GM20000 (cell line): ENCODE measurements at regions not wholly inside any gene's neighbourhood (a gene's known extent, or its start where the extent isn't known, plus 50 kb on each side); places are given as distances from the start of the nearest gene placed in this dataset.
"Not testable (repeated sequence)": the region's sequence is repeated elsewhere in the genome, so short reads cannot be mapped to it uniquely, and the experiment has no call there.

ENCODE experiments used
- DNase-seq: peaks from one replicate; pipeline ENCODE4 v3.0.0; 2012; ENCODE audit warnings: low spot score
- TF ChIP-seq, protein P1 (sequence below): IDR thresholded peaks from 2 replicates; pipeline ENCODE4 v1.5.1; 2012; ENCODE audit warnings: mild to moderate bottlenecking, control low read depth; ENCODE audit errors: extremely low read depth, missing control alignments

- DNase-seq, result no peak
- TF ChIP-seq, protein P1, sequence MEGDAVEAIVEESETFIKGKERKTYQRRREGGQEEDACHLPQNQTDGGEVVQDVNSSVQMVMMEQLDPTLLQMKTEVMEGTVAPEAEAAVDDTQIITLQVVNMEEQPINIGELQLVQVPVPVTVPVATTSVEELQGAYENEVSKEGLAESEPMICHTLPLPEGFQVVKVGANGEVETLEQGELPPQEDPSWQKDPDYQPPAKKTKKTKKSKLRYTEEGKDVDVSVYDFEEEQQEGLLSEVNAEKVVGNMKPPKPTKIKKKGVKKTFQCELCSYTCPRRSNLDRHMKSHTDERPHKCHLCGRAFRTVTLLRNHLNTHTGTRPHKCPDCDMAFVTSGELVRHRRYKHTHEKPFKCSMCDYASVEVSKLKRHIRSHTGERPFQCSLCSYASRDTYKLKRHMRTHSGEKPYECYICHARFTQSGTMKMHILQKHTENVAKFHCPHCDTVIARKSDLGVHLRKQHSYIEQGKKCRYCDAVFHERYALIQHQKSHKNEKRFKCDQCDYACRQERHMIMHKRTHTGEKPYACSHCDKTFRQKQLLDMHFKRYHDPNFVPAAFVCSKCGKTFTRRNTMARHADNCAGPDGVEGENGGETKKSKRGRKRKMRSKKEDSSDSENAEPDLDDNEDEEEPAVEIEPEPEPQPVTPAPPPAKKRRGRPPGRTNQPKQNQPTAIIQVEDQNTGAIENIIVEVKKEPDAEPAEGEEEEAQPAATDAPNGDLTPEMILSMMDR, result no peak
These were observed 303.7 kb upstream of the RRP15 start for GRCh38 chr1:217981430-217981829.

DNA sequence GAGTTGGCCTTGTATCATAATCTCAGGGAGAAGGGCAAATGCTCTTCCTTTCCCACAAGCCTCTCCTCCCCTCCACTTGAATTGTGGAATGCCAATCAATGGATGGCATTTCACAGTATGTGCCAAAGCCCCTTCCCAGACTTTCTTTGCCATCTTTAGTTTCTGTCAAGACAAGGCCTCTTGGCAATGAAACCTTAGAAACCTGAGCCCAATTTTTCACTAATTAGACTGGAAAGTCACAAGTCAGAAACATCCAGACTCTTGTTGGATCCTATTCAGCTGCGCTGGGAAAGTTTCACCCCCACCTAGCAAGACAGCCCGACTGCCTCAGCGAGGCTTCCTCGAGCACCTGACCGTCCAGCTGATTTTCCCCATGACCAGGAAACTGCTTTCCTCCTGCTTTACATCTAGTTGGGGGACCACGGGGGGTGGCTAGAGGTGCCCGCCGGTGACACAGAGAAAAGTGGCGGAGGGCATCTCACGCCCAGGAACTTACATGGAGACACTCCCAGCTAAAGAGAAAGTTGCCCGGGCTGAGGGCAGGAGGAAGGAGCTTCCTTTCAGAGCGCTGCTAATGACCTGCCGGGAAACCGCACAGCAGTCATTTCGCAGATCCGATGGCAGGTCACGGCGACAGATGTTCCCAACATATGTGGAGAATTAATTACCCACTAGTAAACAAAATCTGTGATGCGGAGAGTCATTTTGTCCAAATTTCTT is 302.6 kb upstream of the RRP15 start:
- DNase-seq, result no peak
- TF ChIP-seq, protein P1, result no peak

DNA sequence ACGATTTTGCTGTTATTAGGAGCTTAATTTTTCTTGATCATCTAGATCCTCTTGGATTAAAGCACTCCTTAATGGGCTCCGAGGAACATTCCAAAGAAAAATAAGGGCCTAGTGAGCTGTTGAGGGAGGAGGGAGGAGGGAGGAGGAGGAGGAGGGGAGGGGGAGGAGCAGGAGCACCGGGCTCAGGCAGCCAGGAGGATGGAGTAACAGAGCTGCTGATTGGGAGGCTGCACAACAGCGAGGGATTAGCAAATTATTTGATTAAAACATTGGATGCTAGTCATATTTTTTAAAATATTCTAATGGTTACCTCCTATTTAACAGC is 302.1 kb upstream of the RRP15 start:
- TF ChIP-seq, protein P1, result no peak
- DNase-seq, result no peak

- TF ChIP-seq, protein P1, result no peak
- DNase-seq, result no peak
These were observed 299.5 kb upstream of the RRP15 start for GRCh38 chr1:217985641-217986040.

- DNase-seq, result no peak
- TF ChIP-seq, protein P1, result no peak
These were observed 295.6 kb upstream of the RRP15 start for GRCh38 chr1:217989510-217989909.

DNA sequence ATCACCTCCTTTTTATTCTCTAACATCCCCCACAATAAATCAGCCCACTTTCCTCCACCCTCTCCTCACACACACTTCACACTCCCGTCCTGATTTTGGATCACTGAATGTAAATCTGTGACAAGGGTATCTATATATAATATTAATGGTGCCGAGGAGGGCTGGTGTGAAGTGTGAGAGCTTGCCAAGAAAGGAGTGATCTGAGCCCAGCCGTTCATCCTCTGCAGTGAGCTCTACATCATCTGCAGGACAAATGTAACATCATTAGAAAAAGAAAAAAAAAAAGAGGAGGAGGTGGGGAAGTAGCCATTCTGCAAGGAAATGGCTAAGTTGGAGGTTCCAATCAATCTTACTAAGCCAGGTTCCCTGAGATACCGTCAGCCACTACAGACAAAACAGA is 291.7 kb upstream of the RRP15 start:
- TF ChIP-seq, protein P1, result no peak
- DNase-seq, result no peak

DNA sequence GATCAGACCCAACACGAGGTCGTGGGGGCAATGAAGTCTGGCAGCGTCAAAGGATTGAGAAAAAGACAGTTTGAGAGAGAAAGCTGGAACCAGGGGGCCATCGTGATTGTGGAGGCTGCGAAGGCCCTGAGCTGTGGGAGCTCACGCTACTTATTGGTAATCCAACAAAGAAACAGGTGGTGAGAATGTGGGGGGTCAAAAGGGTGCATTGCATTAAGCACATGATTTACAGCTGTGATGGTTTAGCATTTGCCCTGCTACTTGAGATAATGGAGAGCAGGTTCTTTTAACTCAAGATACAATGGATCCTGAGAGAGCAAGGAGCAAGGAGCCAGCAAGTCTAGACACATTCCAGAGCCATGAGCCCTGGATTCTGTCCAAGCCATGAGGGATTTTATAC is 276.8 kb upstream of the RRP15 start:
- not testable (repeated sequence) for DNase-seq

DNA sequence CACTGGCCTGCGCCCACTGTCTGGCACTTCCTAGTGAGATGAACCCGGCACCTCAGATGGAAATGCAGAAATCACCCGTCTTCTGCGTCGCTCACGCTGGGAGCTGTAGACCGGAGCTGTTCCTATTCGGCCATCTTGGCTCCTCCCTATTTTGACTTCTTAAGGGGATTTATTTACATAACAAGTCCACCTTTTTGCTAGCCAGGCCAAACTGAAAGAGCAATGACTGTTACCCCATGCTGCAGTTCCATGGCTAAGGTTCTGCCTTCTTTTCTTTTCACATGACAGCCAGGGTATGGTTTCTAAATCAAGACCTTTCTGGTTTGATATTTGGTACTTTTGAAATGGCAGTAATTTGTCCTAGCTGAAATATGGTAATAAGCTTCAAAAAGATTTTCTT is 270.0 kb upstream of the RRP15 start:
- not testable (repeated sequence) for DNase-seq
